Type B pancreatic cell (in vitro differentiated cells): ENCODE measurements at regions not wholly inside any gene's neighbourhood (a gene's known extent, or its start where the extent isn't known, plus 50 kb on each side); places are given as distances from the start of the nearest gene placed in this dataset.

Experiments used
- DNase-seq: peaks from one replicate; pipeline ENCODE4 v3.0.0; 2021; ENCODE audit warnings: mixed read lengths; ENCODE audit not compliant: unreplicated experiment; ENCODE audit errors: extremely low spot score
- H3K27ac Mint-ChIP-seq: 2 replicates; pipeline ENCODE4 v1.8.0; 2021; ENCODE audit warnings: mild to moderate bottlenecking, mixed read lengths
- H3K27me3 Mint-ChIP-seq: 2 replicates; pipeline ENCODE4 v1.8.0; 2021; ENCODE audit warnings: mixed read lengths
- H3K36me3 Mint-ChIP-seq: 2 replicates; pipeline ENCODE4 v1.8.0; 2021; ENCODE audit warnings: mixed read lengths
- H3K4me1 Mint-ChIP-seq: one replicate; pipeline ENCODE4 v1.8.0; 2021; ENCODE audit warnings: mixed read lengths; ENCODE audit not compliant: unreplicated experiment
- H3K4me3 Mint-ChIP-seq: 2 replicates; pipeline ENCODE4 v1.8.0; 2021; ENCODE audit warnings: mild to moderate bottlenecking, mixed read lengths
- H3K9me3 Mint-ChIP-seq: 2 replicates; pipeline ENCODE4 v1.8.0; 2021; ENCODE audit warnings: mixed read lengths
- TF ChIP-seq, protein P1 (sequence below): fragments of 200-600 bp; sonication (generic); conservative IDR thresholded peaks from 2 replicates; pipeline ENCODE4 v1.5.0; 2021; ENCODE audit warnings: antibody characterized with exemption, mild to moderate bottlenecking

DNA sequence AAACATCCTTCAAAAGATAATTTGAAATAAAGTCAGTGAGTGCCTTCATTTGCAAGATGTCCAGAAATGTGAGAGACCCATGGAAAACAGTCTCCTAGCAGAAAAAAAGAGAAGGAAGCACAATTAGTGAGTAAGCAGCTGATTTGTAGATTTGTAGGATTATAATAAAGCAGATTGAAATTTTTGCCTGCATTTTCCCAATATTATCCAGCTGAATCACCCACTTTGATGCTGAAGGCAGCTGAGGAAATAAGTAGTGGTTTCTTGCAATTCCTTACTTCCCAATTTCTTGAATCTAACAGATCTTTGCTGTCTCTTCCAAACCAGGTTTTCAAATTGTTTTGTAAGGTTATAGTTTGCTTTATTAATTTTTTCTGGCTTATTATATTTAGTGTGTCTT lies 181.4 kb downstream of the GNAT3 start:
- TF ChIP-seq, protein P1, sequence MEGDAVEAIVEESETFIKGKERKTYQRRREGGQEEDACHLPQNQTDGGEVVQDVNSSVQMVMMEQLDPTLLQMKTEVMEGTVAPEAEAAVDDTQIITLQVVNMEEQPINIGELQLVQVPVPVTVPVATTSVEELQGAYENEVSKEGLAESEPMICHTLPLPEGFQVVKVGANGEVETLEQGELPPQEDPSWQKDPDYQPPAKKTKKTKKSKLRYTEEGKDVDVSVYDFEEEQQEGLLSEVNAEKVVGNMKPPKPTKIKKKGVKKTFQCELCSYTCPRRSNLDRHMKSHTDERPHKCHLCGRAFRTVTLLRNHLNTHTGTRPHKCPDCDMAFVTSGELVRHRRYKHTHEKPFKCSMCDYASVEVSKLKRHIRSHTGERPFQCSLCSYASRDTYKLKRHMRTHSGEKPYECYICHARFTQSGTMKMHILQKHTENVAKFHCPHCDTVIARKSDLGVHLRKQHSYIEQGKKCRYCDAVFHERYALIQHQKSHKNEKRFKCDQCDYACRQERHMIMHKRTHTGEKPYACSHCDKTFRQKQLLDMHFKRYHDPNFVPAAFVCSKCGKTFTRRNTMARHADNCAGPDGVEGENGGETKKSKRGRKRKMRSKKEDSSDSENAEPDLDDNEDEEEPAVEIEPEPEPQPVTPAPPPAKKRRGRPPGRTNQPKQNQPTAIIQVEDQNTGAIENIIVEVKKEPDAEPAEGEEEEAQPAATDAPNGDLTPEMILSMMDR: no peak
- Mint-ChIP-seq H3K4me1 (peaks cover 2% of the 10 kb centered on the region), H3K4me3 (no peak overlapping the region), H3K9me3 (peaks cover 6% of the 10 kb centered on the region), H3K27me3 (no peaks in the 10 kb centered on the region), H3K36me3 (no peaks in the 10 kb centered on the region), H3K27ac (no peak overlapping the region)
- DNase-seq: no peak

DNA sequence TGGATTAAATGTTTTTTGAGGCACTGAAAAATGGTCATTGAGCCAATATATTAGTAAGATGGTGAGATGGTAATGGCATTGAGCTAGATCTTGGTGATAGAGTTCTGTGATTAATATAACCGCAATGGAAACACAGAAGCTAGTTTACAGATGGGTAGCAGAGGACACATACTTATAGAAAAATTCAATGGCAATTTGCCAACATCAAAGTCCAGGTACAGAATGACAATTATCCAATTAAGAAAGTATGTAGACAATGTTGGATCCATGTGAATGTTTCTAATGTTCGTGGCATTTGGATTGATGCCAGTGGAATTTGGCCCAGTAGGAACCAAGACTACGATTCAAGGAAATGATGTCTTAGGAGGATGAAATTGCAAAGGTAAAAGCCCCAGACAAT lies 187.8 kb downstream of the GNAT3 start:
- no peak for DNase-seq

DNA sequence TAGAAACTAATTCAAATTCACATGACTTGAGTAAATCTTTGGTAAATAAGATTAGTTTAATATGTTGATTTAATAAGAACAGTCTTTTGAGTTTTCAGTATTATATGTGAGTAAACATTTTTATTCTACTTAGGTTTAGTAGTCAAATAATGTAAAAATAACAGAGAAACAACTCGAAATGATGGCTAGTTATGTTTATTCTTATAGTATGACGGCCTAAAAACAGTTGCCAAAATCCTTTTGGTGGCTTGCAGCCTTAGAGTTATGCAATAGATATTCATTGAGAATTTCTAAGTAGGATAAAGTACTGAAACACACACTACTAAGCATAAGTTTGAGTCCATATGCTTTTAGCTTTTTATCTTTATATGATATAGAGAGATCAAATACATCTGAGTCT lies 184.8 kb downstream of the GNAI1 start:
- no peak for DNase-seq
- Mint-ChIP-seq H3K36me3 (no peaks in the 10 kb centered on the region), H3K9me3 (no peaks in the 10 kb centered on the region), H3K27ac (no peak overlapping the region), H3K4me3 (no peak overlapping the region), H3K27me3 (peaks cover 3% of the 10 kb centered on the region), H3K4me1 (peaks cover 7% of the 10 kb centered on the region)
- TF ChIP-seq, protein P1: no peak

More for the DNA sequence above, 187.8 kb downstream of the GNAT3 start:
- H3K27me3 Mint-ChIP-seq: no peaks in the 10 kb centered on the region
- TF ChIP-seq, protein P1: no peak
- no peak overlapping the region for H3K4me3 Mint-ChIP-seq
- H3K27ac Mint-ChIP-seq: no peak overlapping the region
- no peaks in the 10 kb centered on the region for H3K36me3 Mint-ChIP-seq
- H3K9me3 Mint-ChIP-seq: peaks cover 6% of the 10 kb centered on the region
- H3K4me1 Mint-ChIP-seq: no peaks in the 10 kb centered on the region

DNA sequence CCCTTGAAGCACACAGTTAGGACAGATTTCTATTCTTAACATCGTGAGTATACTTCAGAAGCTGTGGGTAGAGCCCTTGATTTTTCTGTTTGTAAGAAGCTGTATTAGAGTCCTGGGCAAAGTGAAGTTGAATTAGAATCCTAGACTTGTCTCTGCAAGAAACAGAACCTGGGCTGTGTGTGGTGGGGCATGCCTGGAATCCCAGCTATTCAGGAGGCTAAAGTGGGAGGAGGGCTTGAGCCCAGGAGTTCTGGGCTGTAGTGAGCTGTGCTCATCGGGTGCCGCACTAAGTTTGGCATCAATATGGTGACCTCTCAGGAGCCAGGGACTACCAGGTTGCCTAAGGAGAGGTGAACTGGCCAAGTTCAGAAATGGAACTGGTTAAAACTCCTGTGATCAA lies 183.4 kb downstream of the GNAI1 start:
- Mint-ChIP-seq H3K27me3 (peaks cover 8% of the 10 kb centered on the region), H3K9me3 (no peaks in the 10 kb centered on the region), H3K36me3 (no peaks in the 10 kb centered on the region), H3K4me3 (no peak overlapping the region), H3K27ac (no peak overlapping the region), H3K4me1 (peaks cover 7% of the 10 kb centered on the region)
- no peak for DNase-seq
- TF ChIP-seq, protein P1: no peak

DNA sequence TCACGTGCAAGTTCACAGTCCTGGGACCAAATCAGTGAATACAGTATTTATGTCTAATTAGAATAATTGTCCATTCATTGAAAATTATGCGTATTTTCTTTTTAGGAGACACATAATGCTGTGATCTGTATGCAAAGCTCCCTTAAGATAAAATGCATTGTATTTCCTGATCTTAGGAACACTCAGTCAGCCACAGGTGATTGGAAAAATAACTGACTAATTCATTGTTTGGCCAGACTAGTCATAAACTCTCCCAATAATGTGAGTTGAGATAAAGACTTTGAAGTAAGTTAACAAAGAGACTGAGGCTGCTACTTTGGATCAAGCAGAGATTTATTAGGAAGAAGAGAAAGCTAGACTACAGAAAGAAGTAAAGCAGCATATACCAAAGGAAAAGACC lies 182.2 kb downstream of the GNAI1 start:
- no peak for DNase-seq
- Mint-ChIP-seq H3K27ac (no peak overlapping the region), H3K9me3 (no peaks in the 10 kb centered on the region), H3K4me3 (no peak overlapping the region), H3K36me3 (no peaks in the 10 kb centered on the region), H3K27me3 (peaks cover 8% of the 10 kb centered on the region), H3K4me1 (peaks cover 14% of the 10 kb centered on the region)
- TF ChIP-seq, protein P1: no peak

DNA sequence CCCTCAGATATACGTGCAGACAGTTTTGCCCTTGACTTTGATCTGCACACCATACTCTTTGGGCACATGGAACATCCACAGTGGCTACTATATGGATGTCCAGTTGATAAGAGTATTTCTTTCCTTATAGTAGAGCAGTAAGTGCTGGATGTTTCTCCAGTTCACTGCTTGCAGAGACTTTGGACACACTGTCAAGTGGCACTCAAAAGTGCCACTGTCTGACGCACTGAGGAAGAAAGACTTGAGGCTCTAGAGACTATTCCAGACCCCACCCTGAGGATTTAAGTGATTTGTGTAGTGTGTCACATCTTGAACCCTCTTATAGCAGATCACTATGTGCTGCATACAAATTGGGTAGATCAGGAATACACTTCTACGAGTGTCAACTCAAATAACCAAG lies 179.1 kb downstream of the GNAI1 start:
- Mint-ChIP-seq H3K4me3 (no peak overlapping the region), H3K4me1 (peaks cover 14% of the 10 kb centered on the region), H3K27me3 (peaks cover 8% of the 10 kb centered on the region), H3K36me3 (no peaks in the 10 kb centered on the region), H3K27ac (no peak overlapping the region), H3K9me3 (peaks cover 7% of the 10 kb centered on the region)
- DNase-seq: no peak
- TF ChIP-seq, protein P1: no peak
